GM21367 (cell line): ENCODE measurements at regions not wholly inside any gene's neighbourhood (a gene's known extent, or its start where the extent isn't known, plus 50 kb on each side); places are given as distances from the start of the nearest gene placed in this dataset.

ENCODE experiments used
- ATAC-seq: cut with Tn5 transposase; IDR thresholded peaks from one replicate; pipeline ENCODE4 v1.9.1; 2021; ENCODE audit not compliant: unreplicated experiment

DNA sequence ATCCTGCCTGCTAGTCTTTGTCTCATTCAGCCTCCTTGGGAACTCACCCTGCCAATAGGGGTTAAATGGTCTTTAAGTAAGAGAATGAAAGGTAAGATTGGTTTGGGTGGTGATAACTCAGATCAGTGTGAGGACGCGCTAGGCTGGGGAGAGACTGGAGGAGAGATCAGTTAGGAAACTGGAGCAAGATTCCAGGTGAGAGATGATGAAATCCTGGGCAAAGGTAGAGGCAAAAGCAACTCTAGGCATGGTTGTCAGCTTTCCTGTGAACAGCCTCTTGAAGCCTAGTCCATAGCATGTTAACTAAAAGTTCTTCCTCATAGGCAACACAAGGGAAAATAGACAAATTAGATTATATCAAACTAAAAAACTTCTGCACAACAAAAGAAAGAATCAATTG lies 145.2 kb upstream of the ANKRD28 start:
- ATAC-seq = no peak

DNA sequence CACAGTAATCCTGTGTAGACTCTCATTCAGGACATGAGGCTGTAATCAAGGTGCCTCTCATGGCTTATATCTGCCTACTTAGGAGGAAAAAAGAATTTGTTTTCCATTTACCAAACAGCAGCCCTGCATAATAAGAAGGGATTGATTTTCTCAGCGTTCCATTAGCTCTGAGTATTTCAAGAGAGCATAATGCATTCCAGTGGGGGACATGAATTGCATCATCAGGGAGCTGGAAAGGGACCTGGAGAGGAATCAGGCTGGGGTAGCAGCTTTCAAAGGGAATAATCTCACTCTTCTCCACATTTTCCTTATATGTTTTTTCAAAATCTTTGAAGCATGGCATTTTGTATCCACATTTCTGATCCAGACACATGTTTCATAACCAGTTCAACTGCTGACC lies 150.6 kb upstream of the ANKRD28 start:
- ATAC-seq = no peak

DNA sequence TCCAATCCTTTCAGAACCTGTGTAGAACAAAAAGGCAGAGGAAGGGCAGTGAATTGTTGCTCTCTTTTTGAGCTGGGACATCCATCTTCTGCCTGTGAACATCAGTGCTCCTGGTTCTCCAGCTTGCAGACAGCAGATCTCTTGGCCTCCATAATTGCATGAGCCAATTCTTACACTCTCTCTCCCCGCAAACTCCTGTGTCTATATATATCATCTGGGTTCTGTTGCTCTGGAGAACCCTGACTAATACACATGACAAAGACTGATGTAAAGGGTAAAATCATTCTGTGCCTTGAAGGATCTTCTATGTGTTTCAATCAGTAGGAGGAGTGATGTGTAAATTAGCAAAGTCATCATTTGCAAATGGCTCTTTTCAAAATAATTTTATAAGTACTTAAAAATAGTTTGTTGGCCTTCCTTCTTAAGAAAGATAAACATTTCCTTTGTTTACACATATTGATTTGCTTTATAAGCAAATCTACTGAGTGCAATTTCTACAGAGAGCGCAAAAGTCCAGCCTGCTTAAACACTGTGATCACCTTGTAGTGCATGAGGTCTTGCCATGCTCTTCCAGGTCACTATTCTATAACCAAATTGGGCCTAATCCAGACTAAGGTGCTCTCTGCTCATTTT lies 154.9 kb upstream of the ANKRD28 start:
- no peak for ATAC-seq

DNA sequence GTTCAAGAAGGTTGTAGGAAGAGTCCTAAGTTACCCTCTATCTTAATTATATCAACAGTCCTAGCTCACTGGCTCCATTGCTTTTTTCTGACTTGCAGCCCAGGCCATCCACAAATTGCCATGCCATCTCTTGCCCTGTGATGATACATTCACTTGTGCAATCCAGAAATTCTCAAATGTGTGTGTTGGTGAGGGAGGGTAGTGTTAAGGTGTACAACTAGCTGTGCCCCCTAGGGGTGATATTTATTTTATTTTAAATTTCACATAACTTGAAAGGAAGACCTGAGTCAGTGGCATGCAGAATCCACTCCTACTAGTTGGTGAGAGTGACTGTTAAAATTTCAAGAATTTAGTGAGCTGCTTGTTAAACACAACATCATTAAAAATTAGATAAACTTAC lies 156.1 kb upstream of the ANKRD28 start:
- ATAC-seq = no peak

DNA sequence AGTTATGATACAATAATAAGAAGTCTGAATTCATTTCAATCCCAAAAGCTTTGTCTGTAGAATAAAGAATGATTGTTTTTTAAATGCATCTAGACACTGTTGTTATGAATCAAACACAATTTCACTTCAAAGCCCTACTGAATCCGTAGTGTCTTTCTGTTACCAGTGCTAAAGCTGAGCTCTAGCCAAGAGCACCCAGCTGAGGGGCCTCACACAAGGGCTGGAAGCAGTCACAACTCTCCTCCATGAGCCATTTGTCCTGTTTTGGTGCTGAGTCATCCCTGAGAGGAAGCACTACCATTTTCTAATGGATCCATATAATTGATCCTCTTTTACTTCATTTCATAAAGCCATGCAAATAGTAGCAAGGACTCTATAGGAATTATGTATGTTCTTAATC lies 158.2 kb upstream of the ANKRD28 start:
- no peak for ATAC-seq

DNA sequence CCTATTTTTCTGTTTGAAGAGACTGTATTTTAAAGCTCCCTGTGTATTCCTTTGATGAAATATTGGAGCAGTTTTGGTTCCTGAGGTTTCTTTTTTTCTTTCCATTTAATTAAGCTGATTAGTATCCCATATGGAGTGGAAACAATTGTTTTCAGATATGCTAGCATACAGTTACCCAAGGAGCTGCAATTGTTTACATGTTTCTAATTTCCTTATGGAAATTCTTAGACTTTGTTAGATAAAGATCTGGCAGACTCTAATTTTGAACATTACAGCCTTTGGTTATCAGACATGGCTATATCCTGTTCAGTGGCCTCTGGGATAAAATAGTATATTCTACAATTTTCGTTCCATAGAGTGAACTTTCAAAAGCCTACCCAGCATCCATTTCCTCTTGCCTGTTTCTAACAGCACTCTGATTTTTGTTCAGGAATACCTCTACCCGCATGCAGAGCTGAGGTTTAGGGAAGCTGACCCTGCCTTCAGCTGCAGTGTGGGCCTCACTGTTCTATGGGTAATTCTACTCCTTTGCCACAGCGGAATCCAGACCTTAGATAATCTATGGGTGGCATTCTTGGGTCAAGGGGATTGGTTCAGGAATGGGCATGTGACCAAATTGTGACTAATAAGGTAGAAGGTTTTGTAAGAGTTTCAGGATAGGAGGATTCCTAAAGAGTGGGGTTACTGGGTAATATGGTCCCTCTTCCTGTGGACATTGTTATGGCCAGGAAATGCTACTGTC lies 161.1 kb upstream of the ANKRD28 start:
- ATAC-seq = no peak

DNA sequence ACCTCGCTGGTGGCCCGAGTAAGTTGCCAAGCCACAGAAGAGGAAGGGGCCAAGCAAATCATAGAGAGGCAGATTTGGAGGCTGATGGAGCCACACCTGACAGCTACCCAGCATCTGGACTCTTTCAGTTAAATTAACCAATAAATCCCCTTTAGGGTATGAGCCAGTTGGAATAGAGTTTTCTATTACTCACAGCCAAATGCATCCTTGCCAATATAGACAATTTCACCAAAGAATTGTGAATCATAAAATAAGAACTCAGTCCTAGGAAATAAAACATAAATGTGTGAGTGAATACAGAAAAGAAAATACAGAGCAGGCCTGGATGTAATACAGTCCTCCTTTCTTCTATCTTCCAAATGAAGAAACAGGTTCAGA lies 161.6 kb upstream of the ANKRD28 start:
- ATAC-seq = no peak

DNA sequence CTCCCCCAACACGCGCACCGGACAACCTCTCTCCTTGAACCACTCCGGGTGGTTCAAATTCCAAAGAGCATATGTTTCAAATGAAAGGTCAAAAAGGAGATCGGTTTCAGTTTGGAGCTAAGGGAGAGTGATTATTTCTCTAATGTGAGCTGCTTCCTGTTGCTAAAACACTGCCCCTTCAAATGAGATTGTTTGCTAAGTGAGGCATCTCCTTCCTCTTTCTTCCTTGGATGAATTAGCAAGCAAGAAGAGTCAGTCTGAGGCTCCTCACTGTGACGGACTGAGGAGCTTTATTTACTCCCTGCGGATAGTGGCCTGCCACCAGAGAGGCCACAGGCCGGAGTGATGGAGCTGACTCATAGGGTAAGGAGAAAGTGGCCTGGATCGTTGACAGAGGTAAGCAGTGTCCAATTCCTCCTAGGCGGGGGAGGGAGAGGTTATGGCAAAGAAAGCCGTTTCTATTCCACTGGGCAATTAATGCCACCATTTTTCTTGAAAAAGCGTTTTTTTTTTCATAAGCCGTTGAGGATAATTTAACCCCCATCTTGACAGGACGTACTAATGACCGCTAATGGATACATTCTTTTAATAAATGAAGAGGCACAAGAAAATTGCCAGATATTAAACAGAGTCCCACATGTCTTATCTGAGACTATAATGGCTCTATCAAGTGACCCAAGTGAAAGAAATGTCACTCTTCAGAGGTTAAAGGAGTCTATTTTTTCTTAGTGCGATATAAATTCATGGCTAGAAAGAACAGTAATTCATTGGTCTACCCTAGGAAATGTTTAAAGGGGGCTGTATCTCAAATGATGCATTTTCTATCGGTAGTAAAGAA lies 167.0 kb upstream of the ANKRD28 start:
- no peak for ATAC-seq

DNA sequence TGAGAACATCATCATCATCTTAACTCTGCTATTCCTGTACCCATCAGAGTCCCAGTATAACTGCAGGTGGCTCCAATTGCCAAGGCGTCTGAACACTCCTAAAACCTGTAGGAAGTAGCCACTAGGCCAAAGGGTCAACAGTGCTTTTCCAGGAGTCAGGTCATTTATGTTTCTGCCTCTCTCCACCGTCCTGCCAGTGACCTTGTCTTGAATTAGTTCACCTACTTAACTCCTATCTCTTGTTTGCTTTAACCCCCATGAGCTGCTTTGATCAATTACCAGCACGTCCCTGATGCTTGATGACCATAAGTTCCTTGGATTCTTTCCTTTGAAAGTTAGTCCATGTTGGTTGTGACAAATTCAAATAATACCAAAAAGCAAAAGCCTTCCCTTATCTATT lies 169.8 kb upstream of the ANKRD28 start:
- ATAC-seq = no peak

DNA sequence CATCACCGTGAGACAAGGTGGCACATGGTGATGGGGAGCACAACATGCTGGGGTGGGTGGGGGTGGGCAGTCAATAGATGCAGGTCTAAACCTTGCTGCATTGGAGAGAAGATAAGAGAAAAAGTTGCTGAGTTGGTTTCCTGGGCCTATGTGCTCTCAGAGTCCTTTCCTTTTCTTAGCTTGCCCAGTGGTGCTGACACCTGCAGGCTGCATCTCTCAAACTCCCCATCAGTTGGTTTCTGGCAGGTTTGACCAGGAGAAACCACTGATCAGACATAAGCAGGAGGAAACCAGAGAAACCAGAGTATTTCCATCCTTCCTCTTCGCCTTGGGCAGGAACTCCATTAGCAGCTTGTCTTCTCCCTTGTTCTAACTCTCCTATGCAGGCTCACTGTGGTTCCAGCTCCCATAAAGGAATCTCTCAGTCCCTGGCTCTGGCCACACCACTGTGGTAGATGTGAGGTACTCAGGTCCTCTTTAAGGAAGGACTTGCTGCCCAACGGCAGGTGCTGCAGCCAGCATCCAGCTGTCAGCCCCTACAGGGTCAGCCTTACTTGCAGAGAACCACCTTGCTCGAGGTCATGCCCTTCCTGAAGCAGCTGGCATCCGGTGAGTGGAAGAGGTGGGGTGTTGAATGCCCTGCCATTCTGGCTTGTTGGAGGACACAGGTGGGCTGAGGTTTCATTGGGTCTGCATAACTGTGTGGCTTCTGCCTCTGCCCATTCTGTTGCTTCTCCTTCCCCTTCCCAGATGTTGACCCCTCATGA lies 172.3 kb upstream of the ANKRD28 start:
- no peak for ATAC-seq

DNA sequence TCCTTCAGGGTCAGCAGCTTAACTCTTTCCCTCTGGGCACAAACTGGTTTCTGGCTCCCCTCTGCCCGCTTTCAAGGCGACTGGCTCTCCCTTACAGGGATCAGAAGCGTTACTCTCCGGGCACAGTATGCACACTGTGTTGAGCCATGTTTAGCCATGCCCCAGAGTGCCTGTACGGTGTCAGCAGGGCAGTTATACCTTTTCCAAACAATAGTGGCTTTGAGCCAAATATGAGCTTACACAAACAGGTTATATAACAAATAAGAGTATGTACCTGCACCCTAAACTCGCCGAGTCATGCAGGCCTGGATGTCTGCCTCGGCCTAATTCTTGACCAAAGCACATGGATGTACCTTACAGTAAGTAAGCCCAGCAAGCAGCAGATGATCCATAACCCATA lies 175.6 kb upstream of the ANKRD28 start:
- no peak for ATAC-seq

DNA sequence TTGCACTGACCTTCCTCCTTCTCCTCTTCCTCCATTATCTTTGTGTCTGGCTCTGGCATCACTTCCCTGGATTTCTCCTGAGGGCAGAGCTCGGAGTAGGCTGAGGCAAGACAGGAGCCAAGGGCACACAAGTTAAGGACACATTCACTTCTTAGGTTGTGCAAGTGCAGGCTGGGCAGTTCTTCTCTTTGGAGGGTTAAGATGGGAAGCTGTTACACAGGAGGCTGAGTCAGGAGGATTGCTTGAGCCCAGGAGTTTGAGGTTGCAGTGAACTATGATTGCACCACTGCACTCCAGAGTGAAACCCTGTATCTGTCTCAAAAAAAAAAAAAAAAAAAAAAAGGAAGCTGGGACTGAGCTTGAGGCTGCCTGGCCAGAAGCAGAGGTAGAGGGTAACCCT lies 176.2 kb upstream of the ANKRD28 start:
- ATAC-seq = no peak

DNA sequence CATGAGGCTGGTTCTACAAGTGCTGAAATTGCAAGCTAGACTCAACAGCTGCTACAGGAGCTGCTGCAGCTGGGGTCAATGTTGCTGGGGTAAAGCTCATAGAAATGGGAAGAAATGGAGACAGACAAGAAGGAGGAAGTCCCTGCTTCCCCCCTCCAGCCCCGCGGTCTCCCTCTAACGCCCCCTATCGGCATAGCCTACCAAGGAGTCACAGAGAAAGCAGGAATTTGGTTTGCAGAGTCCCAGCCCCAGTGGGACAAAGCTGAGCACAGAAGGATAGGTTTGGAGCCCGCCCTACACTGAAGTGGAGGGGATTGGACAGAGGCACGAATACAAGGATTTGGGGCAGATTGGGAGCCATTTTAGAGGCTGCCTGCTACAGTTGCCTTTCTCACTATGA lies 176.9 kb upstream of the ANKRD28 start:
- ATAC-seq = no peak

DNA sequence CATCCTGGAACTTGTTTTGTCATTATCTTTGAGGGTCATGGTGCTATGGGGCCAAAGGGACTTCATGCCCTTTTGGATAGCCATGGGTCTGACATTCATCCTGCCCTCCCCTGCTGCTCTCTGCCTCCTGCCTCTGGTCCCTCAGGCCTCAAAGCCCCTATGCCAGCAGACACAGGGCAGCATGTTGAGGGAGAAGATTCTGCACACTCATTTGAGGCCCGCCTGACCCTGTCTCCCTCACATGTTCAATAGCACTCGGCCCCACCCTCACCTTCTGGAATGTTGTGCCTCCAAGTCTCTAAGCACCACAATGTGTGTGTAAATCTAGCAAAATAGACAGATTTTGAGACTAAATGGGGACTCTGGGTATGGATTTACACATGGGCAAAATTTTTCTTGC lies 178.7 kb upstream of the ANKRD28 start:
- no peak for ATAC-seq

DNA sequence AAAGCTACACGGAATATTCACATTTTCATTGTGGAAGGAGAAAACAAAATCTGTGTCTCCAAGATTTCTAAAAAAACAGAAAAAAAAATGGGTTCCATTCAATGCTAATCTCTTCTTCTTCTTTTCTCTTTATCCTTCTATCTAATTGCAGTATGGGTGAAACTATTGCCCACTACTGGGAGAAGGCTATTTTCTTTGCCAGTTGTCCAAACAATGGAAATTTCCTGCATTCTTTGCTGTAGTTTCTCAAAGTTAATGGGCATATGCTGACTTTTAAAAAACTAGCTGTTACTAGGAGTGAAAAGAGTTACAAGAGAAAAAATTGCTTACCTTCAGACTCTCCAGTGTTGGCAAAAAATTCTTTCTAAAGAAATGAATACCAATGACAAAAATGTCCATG lies 179.3 kb upstream of the ANKRD28 start:
- ATAC-seq = no peak

DNA sequence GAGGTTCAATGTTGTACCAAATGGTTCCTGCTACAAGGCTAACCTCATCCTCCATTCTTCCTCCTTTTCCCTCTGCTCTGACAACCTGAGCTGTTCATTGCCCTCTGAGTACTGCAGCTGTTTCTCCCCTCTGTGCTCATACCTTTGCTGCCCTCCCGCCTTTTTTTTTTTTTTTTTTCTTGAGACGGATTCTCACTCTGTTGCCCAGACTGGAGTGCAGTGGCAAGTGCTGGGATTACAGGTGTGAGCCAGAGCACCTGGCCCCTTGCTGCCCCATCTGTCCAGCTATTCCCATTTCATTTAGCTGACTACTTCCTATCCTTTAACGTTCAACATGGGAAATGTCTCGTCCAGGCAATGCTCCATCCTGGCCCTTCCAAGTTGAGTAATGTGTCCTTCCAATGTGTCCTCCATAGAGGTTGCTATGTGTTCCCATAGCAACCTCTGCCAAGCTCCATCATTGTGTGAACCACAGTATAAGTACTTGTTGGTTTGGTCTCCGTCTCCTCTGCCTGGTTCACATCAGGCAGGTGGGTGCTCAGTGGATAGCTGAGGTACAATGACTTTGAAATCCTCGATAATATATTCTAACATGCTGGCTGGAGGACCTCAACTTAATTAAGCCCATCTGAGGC lies 179.9 kb upstream of the ANKRD28 start:
- no peak for ATAC-seq

DNA sequence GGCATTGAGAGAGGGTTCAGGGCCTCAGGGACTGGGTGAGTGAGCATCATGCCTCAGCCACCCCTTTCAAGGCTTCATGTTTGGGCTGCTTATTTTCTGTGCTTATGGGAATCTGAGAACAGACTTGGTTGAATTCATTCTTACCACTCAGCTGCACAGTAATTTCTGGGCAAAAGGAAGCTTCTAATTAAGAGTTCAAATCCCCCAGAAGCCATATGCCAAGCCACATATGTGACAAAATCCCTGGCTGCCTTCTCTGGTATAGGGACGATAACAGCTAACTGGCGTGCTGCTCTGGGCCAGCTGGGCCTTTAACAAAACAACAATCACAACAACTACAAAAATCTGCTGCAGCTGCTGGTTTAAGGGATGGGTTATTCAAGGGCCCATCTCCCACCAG lies 181.0 kb upstream of the ANKRD28 start:
- no peak for ATAC-seq

DNA sequence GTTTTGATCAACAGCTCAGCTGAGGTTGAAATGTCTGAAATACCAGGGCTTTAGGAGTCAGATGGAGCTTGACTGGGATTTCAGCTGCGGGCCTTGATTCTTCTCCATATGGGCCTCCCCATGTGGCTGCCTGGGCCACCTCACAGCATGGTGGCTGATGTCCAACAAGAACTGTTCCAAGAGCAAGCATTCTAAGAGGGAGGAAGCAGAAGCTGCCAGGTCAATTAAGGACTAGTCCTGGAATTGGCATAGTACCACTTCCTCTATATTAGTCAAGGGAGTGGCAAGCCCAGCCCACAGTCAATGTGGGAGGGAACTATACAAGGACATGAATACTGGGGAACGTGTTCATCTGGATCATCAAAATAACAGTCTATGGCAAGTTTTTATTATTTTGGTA lies 181.7 kb upstream of the ANKRD28 start:
- ATAC-seq = no peak

DNA sequence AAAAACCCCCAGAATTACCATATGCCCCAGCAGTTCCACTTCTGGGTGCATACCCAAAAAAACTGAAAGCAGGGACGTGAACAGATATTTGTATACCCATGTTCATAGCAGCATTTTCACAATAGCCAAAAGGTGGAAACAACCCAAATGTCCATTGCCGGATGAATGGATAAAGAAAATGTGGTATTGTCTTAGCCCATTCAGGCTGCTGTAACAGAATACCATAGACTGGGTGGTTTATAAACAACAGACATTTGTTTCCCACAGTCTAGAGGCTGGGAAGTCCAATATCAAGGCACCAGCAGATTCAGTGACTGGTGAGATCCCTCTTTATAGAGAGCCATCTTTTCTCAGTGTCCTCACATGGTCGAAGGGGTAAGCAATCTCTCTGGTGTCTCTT lies 182.1 kb upstream of the ANKRD28 start:
- ATAC-seq = no peak

DNA sequence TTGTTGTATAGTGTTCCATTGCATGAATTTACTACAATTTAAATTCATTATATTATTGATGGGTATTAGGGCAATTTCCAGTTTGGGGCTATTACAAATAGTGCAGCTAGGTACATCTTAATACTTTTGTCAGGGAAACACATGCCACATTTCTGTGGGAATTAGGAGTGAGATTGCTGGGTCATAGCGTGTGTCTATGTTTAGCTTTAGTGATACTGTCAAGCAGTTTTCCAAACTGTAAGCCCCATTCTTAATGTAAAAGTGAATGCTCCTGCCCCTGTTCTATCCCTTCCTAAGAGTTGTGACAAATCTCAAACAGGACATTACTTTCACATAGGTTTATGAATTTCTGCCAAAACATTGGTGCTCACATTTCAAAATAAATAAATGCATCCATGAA lies 184.5 kb upstream of the ANKRD28 start:
- no peak for ATAC-seq

DNA sequence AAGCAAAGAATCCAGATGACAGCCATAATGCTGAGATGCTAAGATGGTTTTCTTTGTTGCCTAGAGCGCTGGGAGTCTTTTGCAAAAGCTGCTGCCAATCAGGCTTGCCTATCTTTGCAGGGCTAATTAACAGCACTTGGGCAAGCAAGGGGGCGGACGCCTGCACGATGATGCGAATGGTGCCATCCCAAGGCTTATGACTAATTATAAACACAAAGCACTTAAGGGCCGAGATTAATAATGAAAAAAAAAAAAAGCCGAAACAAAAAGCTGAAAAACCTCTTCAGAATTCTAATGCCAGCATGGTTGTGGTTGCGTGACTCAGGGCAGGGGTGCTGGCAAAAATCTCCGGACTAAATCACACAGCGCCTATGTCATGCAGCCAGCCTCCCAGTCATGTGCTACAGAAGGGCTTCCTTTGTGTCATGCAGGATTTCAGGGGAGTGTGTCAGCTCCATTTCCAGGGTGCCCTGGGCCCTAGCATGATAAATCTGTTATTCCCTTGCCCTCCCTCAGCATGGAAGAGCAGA lies 185.0 kb upstream of the ANKRD28 start:
- ATAC-seq = no peak
